Liver (tissue), 3 donors: ENCODE measurements at regions not wholly inside any gene's neighbourhood (a gene's known extent, or its start where the extent isn't known, plus 50 kb on each side); places are given as distances from the start of the nearest gene placed in this dataset.

Source experiments
- FOXA1 ChIP-seq: IDR thresholded peaks from 2 replicates; pipeline ENCODE4 v1.6.1; 2016; ENCODE audit warnings: antibody characterized with exemption
- HNF4G ChIP-seq: IDR thresholded peaks from 2 replicates; pipeline ENCODE4 v1.6.1; 2016; ENCODE audit warnings: antibody characterized with exemption
- MAX ChIP-seq: IDR thresholded peaks from 2 replicates; pipeline ENCODE4 v1.6.1; 2016; ENCODE audit warnings: antibody characterized with exemption
- SP1 ChIP-seq: IDR thresholded peaks from 2 replicates; pipeline ENCODE4 v1.6.1; 2018; ENCODE audit warnings: antibody characterized with exemption, mild to moderate bottlenecking
- TAF1 ChIP-seq: conservative IDR thresholded peaks from 2 replicates; pipeline ENCODE4 v1.6.1; 2016; ENCODE audit warnings: antibody characterized with exemption, mild to moderate bottlenecking
- YY1 ChIP-seq: IDR thresholded peaks from 2 replicates; pipeline ENCODE4 v1.6.1; 2016; ENCODE audit warnings: antibody characterized with exemption, mild to moderate bottlenecking
- TF ChIP-seq, protein P1 (sequence below): fragments of 150-350 bp; IDR thresholded peaks from 2 replicates; pipeline ENCODE4 v1.5.1; 2017; ENCODE audit warnings: improper control_type of control experiment, low read depth, low read length; ENCODE audit not compliant: missing input control
- TF ChIP-seq, protein P2 (sequence below): IDR thresholded peaks from 2 replicates; pipeline ENCODE4 v1.6.1; 2016; ENCODE audit warnings: antibody characterized with exemption
- donor health status: healthy.
- donor health status: healthy.

DNA sequence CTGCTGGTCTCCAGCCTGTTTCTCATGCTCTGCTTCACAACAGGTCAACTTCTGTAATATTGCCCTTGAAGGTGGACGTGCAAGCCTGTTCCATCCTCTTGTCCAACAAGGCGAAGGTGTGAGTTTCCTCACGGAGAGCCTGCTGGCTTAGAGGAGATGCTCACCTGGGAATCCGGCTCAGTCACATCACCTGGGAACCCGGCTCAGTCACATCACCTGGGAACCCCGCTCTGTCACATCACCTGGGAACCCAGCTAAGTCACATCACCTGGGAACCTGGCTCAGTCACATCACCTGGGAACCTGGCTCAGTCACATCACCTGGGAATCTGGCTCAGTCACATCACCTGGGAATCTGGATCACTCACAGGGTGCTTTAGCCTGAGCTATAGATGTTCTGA lies 230.1 kb downstream of the ERMARD start:
- TF ChIP-seq, protein P1, sequence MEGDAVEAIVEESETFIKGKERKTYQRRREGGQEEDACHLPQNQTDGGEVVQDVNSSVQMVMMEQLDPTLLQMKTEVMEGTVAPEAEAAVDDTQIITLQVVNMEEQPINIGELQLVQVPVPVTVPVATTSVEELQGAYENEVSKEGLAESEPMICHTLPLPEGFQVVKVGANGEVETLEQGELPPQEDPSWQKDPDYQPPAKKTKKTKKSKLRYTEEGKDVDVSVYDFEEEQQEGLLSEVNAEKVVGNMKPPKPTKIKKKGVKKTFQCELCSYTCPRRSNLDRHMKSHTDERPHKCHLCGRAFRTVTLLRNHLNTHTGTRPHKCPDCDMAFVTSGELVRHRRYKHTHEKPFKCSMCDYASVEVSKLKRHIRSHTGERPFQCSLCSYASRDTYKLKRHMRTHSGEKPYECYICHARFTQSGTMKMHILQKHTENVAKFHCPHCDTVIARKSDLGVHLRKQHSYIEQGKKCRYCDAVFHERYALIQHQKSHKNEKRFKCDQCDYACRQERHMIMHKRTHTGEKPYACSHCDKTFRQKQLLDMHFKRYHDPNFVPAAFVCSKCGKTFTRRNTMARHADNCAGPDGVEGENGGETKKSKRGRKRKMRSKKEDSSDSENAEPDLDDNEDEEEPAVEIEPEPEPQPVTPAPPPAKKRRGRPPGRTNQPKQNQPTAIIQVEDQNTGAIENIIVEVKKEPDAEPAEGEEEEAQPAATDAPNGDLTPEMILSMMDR = no peak
- TF ChIP-seq HNF4G (no peak), SP1 (no peak), FOXA1 (no peak), YY1 (no peak), MAX (no peak), TAF1 (no peak)
- TF ChIP-seq, protein P2, sequence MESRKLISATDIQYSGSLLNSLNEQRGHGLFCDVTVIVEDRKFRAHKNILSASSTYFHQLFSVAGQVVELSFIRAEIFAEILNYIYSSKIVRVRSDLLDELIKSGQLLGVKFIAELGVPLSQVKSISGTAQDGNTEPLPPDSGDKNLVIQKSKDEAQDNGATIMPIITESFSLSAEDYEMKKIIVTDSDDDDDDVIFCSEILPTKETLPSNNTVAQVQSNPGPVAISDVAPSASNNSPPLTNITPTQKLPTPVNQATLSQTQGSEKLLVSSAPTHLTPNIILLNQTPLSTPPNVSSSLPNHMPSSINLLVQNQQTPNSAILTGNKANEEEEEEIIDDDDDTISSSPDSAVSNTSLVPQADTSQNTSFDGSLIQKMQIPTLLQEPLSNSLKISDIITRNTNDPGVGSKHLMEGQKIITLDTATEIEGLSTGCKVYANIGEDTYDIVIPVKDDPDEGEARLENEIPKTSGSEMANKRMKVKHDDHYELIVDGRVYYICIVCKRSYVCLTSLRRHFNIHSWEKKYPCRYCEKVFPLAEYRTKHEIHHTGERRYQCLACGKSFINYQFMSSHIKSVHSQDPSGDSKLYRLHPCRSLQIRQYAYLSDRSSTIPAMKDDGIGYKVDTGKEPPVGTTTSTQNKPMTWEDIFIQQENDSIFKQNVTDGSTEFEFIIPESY = no peak
